ENCODE measurements at regions not wholly inside any gene's neighbourhood (a gene's known extent, or its start where the extent isn't known, plus 50 kb on each side); places are given as distances from the start of the nearest gene placed in this dataset.
A peak's percentile ranks its signal among the peaks of the same experiment; 100 is the strongest.

GRCh38 chr2:72035518-72036172 is 112.0 kb downstream of the CYP26B1 start:
- Histone ChIP-seq H3K9ac (no peak overlapping the region), H3K4me1 (ENCODE audit: insufficient read depth) (peaks cover 8% of the 10 kb centered on the region; the same call in 1 of the 2 replicates), H3F3A (ENCODE audit: insufficient read depth) (no peaks in the 10 kb centered on the region), H3K4me2 (ENCODE audit: unreplicated experiment) (no peak overlapping the region), H3K27ac (no peak overlapping the region), H3K79me2 (ENCODE audit: insufficient read depth) (no peaks in the 10 kb centered on the region), H3K9me2 (ENCODE audit: insufficient read depth) (no peaks in the 10 kb centered on the region), H3K4me3 (no peak overlapping the region), H2AFZ (no peak overlapping the region), H4K20me1 (ENCODE audit: insufficient read depth) (no peaks in the 10 kb centered on the region), H3K9me3 (ENCODE audit: low read depth) (no peaks in the 10 kb centered on the region), H3K36me3 (ENCODE audit: low read depth) (no peaks in the 10 kb centered on the region), H3K27me3 (replicated peaks; ENCODE audit: insufficient read depth) (no peaks in the 10 kb centered on the region)
- in situ Hi-C loops (cut with MboI) = no loop called here
- peak; percentile 46 for DNase-seq
- 53 to 55% methylated on average over 12 of the region's 12 CpGs for WGBS, 2 experiments (ENCODE audit: low coverage in 1 of 2, low lambda C conversion rate in 2 of 2, missing lambda C conversion rate in 2 of 2)
- TF ChIP-seq EZH2phosphoT487 (IDR thresholded peaks at IDR 0.05; ENCODE audit: insufficient read depth, low read depth) (no peak), EZH2 (IDR thresholded peaks at IDR 0.05; ENCODE audit: insufficient read depth, poor library complexity, severe bottlenecking) (no peak)

GRCh38 chr2:72034353-72035095 is 113.1 kb downstream of the CYP26B1 start:
- Histone ChIP-seq H3K9ac (no peak overlapping the region), H3K79me2 (ENCODE audit: insufficient read depth) (no peaks in the 10 kb centered on the region), H3K36me3 (ENCODE audit: low read depth) (no peaks in the 10 kb centered on the region), H3K9me2 (ENCODE audit: insufficient read depth) (no peaks in the 10 kb centered on the region), H3F3A (ENCODE audit: insufficient read depth) (no peaks in the 10 kb centered on the region), H4K20me1 (ENCODE audit: insufficient read depth) (no peaks in the 10 kb centered on the region), H2AFZ (no peak overlapping the region), H3K4me2 (ENCODE audit: unreplicated experiment) (no peak overlapping the region), H3K4me3 (no peak overlapping the region), H3K27ac (no peak overlapping the region), H3K4me1 (ENCODE audit: insufficient read depth) (peaks cover 8% of the 10 kb centered on the region; the same call in 1 of the 2 replicates), H3K9me3 (ENCODE audit: low read depth) (no peaks in the 10 kb centered on the region), H3K27me3 (replicated peaks; ENCODE audit: insufficient read depth) (no peaks in the 10 kb centered on the region)
- WGBS, 2 experiments (ENCODE audit: low coverage in 1 of 2, low lambda C conversion rate in 2 of 2, missing lambda C conversion rate in 2 of 2) = 88 to 90% methylated on average over 14 of the region's 14 CpGs
- DNase-seq = no peak
- in situ Hi-C loops (cut with MboI) = no loop called here
- no peak for TF ChIP-seq EZH2phosphoT487 (IDR thresholded peaks at IDR 0.05; ENCODE audit: insufficient read depth, low read depth)
- no peak for TF ChIP-seq EZH2 (IDR thresholded peaks at IDR 0.05; ENCODE audit: insufficient read depth, poor library complexity, severe bottlenecking)

- no peaks in the 10 kb centered on the region for H3K36me3 ChIP-seq (ENCODE audit: low read depth)
- H3K27ac ChIP-seq = no peak overlapping the region
- peaks cover 8% of the 10 kb centered on the region; the same call in 1 of the 2 replicates for H3K4me1 ChIP-seq (ENCODE audit: insufficient read depth)
- no peaks in the 10 kb centered on the region for H3K9me3 ChIP-seq (ENCODE audit: low read depth)
- no peak overlapping the region for H2AFZ ChIP-seq
- no peaks in the 10 kb centered on the region for H3K9me2 ChIP-seq (ENCODE audit: insufficient read depth)
- in situ Hi-C loops (cut with MboI) = no loop called here
- WGBS, 2 experiments (ENCODE audit: low coverage in 1 of 2, low lambda C conversion rate in 2 of 2, missing lambda C conversion rate in 2 of 2) = 70 to 71% methylated on average over 8 of the region's 8 CpGs
- no peak overlapping the region for H3K9ac ChIP-seq
- DNase-seq = no peak
- H3K79me2 ChIP-seq (ENCODE audit: insufficient read depth) = no peaks in the 10 kb centered on the region
- TF ChIP-seq EZH2phosphoT487 (IDR thresholded peaks at IDR 0.05; ENCODE audit: insufficient read depth, low read depth) = no peak
- TF ChIP-seq EZH2 (IDR thresholded peaks at IDR 0.05; ENCODE audit: insufficient read depth, poor library complexity, severe bottlenecking) = no peak
- no peaks in the 10 kb centered on the region for H3K27me3 ChIP-seq (replicated peaks; ENCODE audit: insufficient read depth)
- no peak overlapping the region for H3K4me3 ChIP-seq
- no peaks in the 10 kb centered on the region for H3F3A ChIP-seq (ENCODE audit: insufficient read depth)
- H4K20me1 ChIP-seq (ENCODE audit: insufficient read depth) = no peaks in the 10 kb centered on the region
- no peak overlapping the region for H3K4me2 ChIP-seq (ENCODE audit: unreplicated experiment)
These were observed 114.0 kb downstream of the CYP26B1 start for GRCh38 chr2:72033636-72034035.

- Histone ChIP-seq H3K9ac (no peak overlapping the region), H3F3A (ENCODE audit: insufficient read depth) (no peaks in the 10 kb centered on the region), H3K4me2 (ENCODE audit: unreplicated experiment) (no peak overlapping the region), H4K20me1 (ENCODE audit: insufficient read depth) (no peaks in the 10 kb centered on the region), H3K9me3 (ENCODE audit: low read depth) (no peaks in the 10 kb centered on the region), H3K27ac (no peak overlapping the region), H3K27me3 (replicated peaks; ENCODE audit: insufficient read depth) (no peaks in the 10 kb centered on the region), H3K4me3 (no peak overlapping the region), H3K4me1 (ENCODE audit: insufficient read depth) (peaks cover 8% of the 10 kb centered on the region; the same call in 1 of the 2 replicates), H2AFZ (no peak overlapping the region), H3K36me3 (ENCODE audit: low read depth) (no peaks in the 10 kb centered on the region), H3K79me2 (ENCODE audit: insufficient read depth) (no peaks in the 10 kb centered on the region), H3K9me2 (ENCODE audit: insufficient read depth) (no peaks in the 10 kb centered on the region)
- WGBS, 2 experiments (ENCODE audit: low coverage in 1 of 2, low lambda C conversion rate in 2 of 2, missing lambda C conversion rate in 2 of 2) = 91% methylated on average over 13 of the region's 13 CpGs
- no peak for DNase-seq
- in situ Hi-C loops (cut with MboI) = no loop called here
- TF ChIP-seq EZH2phosphoT487 (IDR thresholded peaks at IDR 0.05; ENCODE audit: insufficient read depth, low read depth) (no peak), EZH2 (IDR thresholded peaks at IDR 0.05; ENCODE audit: insufficient read depth, poor library complexity, severe bottlenecking) (no peak)
These were observed 115.1 kb downstream of the CYP26B1 start for GRCh38 chr2:72032481-72033041.

Measured in GM23248 (cell line).